ENCODE measurements at regions not wholly inside any gene's neighbourhood (a gene's known extent, or its start where the extent isn't known, plus 50 kb on each side); places are given as distances from the start of the nearest gene placed in this dataset.

- TF ChIP-seq, protein P1, sequence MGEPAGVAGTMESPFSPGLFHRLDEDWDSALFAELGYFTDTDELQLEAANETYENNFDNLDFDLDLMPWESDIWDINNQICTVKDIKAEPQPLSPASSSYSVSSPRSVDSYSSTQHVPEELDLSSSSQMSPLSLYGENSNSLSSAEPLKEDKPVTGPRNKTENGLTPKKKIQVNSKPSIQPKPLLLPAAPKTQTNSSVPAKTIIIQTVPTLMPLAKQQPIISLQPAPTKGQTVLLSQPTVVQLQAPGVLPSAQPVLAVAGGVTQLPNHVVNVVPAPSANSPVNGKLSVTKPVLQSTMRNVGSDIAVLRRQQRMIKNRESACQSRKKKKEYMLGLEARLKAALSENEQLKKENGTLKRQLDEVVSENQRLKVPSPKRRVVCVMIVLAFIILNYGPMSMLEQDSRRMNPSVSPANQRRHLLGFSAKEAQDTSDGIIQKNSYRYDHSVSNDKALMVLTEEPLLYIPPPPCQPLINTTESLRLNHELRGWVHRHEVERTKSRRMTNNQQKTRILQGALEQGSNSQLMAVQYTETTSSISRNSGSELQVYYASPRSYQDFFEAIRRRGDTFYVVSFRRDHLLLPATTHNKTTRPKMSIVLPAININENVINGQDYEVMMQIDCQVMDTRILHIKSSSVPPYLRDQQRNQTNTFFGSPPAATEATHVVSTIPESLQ (CRISPR knock-in tag; IDR thresholded peaks at IDR 0.05), result no peak
- TF ChIP-seq ZSCAN29 (IDR thresholded peaks at IDR 0.05) (no peak), ZNF449 (CRISPR knock-in tag; IDR thresholded peaks at IDR 0.05) (no peak), NR1H2 (CRISPR knock-in tag; IDR thresholded peaks at IDR 0.05) (no peak), CC2D1A (IDR thresholded peaks at IDR 0.05) (no peak)
Measured at GRCh38 chr12:114931025-114931424, 247.1 kb upstream of the TBX3 start (continued).

GRCh38 chr12:114926341-114926740, 242.4 kb upstream of the TBX3 start:
- FAIRE-seq (no peak), ATAC-seq (no peak), DNase-seq (ENCODE audit: extremely low read depth in 1 of 4, low spot score in 3 of 4) (no peak)
- H3K27ac ChIP-seq (ENCODE audit: extremely low read depth, low read depth, low read length), result no peak overlapping the region
- H3K4me3 ChIP-seq, result no peak overlapping the region
- no peaks in the 10 kb centered on the region for H3K9me1 ChIP-seq (ENCODE audit: control insufficient read depth, insufficient read depth, low read length)
- H3K36me3 ChIP-seq (ENCODE audit: control insufficient read depth, insufficient read depth, low read length), result no peaks in the 10 kb centered on the region
- no peaks in the 10 kb centered on the region for H3K4me1 ChIP-seq (replicated peaks in 1 of 2; ENCODE audit: control insufficient read depth in 2 of 2, insufficient read depth in 2 of 2, low read length in 2 of 2)
- ChIA-PET POLR2A (no interaction called here), CTCF (ENCODE audit: low intra/inter-chr PET ratio) (no interaction called here)
- no peak overlapping the region for H2AFZ ChIP-seq (ENCODE audit: low read depth, low read length)
- no peaks in the 10 kb centered on the region for H3K27me3 ChIP-seq (ENCODE audit: control insufficient read depth in 2 of 2, insufficient read depth in 2 of 2, low read length in 2 of 2)
- H3K4me2 ChIP-seq (ENCODE audit: insufficient read depth, low read length), result no peak overlapping the region
- no peak overlapping the region for H3K9ac ChIP-seq (ENCODE audit: insufficient read depth in 1 of 2, low read depth in 2 of 2, low read length in 2 of 2)
- WGBS (ENCODE audit: insufficient coverage, low coverage, missing lambda C conversion rate), result 0% methylated on average over 6 of the region's 6 CpGs
- no peaks in the 10 kb centered on the region for H3K9me3 ChIP-seq (replicated peaks; ENCODE audit: control insufficient read depth, insufficient read depth, low read depth, low read length)
- H4K20me1 ChIP-seq (replicated peaks; ENCODE audit: control insufficient read depth, insufficient read depth, low read length), result no peaks in the 10 kb centered on the region
- no TSS peak for BruUV-seq (replicated peaks)
- in situ Hi-C loops (cut with MboI) (no loop called here), intact Hi-C loops (cut with micrococcal nuclease) (no loop called here)
- H3K79me2 ChIP-seq (ENCODE audit: control insufficient read depth, insufficient read depth, low read length), result no peaks in the 10 kb centered on the region
- TF ChIP-seq TBP (optimal IDR thresholded peaks at IDR 0.05; ENCODE audit: low read depth, low read length) (no peak), IFI16 (CRISPR knock-in tag; IDR thresholded peaks at IDR 0.05) (no peak), MYBL2 (IDR thresholded peaks at IDR 0.05; ENCODE audit: low read depth) (no peak), MYBL2 (CRISPR knock-in tag; IDR thresholded peaks at IDR 0.05; ENCODE audit: borderline replicate concordance) (no peak), ZNF165 (CRISPR knock-in tag; IDR thresholded peaks at IDR 0.05; ENCODE audit: borderline replicate concordance) (no peak), NR1H2 (CRISPR knock-in tag; IDR thresholded peaks at IDR 0.05) (no peak), KLF16 (IDR thresholded peaks at IDR 0.05) (no peak), SAFB (IDR thresholded peaks at IDR 0.05; ENCODE audit: borderline replicate concordance, low read depth, low read length) (no peak), ZSCAN32 (CRISPR knock-in tag; IDR thresholded peaks at IDR 0.05) (no peak), CBX5 (IDR thresholded peaks at IDR 0.05; ENCODE audit: borderline replicate concordance, low read depth) (no peak), SIRT6 (IDR thresholded peaks at IDR 0.05; ENCODE audit: low read depth, low read length) (no peak), TRIM25 (IDR thresholded peaks at IDR 0.05; ENCODE audit: borderline replicate concordance) (no peak)
- TF ChIP-seq, protein P2, sequence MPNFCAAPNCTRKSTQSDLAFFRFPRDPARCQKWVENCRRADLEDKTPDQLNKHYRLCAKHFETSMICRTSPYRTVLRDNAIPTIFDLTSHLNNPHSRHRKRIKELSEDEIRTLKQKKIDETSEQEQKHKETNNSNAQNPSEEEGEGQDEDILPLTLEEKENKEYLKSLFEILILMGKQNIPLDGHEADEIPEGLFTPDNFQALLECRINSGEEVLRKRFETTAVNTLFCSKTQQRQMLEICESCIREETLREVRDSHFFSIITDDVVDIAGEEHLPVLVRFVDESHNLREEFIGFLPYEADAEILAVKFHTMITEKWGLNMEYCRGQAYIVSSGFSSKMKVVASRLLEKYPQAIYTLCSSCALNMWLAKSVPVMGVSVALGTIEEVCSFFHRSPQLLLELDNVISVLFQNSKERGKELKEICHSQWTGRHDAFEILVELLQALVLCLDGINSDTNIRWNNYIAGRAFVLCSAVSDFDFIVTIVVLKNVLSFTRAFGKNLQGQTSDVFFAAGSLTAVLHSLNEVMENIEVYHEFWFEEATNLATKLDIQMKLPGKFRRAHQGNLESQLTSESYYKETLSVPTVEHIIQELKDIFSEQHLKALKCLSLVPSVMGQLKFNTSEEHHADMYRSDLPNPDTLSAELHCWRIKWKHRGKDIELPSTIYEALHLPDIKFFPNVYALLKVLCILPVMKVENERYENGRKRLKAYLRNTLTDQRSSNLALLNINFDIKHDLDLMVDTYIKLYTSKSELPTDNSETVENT (CRISPR knock-in tag; IDR thresholded peaks at IDR 0.05), result no peak

Data from K562 (cell line).